ENCODE measurements at regions not wholly inside any gene's neighbourhood (a gene's known extent, or its start where the extent isn't known, plus 50 kb on each side); places are given as distances from the start of the nearest gene placed in this dataset.
"Not testable (repeated sequence)": the region's sequence is repeated elsewhere in the genome, so short reads cannot be mapped to it uniquely, and the experiment has no call there.

DNA sequence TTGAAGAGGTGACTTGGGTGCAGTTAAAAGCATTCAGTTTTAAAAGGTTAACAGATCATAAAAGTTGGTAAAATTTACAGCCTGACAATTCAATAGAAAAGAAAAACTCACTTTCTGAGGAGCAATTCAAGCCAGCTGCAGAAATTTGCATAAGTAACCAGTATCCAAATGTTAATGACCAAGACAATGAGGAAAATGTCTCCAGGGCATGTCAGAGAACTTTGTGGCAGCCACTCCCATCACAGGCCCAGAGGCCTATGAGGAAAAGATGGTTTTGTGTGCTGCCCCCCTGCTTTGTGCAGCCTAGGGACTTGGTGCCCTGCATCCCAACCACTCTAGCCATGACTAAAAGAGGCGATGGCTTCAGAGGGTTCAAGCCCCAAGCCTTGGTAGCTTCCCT lies 1406.5 kb upstream of the ACO1 start:
- DNase-seq: no peak

DNA sequence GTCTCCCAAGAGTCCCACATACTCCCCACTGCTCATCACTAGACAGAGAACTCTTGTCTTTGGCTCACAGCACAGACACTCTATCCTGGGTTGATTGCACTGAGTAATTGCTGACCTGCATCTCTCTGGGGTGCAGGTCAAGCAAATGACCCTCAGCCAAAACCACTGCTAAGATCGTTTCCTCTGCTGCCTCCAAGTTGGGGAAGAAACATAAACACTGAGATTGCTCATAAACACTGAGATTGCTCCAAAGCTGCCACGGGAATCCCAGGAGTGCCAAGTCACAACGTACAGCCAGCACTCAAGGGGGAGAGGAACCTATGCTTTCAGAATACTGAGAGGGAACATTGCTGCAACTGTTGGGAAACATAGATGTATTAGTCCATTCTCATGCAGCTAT lies 1402.1 kb upstream of the ACO1 start:
- no peak for DNase-seq

DNA sequence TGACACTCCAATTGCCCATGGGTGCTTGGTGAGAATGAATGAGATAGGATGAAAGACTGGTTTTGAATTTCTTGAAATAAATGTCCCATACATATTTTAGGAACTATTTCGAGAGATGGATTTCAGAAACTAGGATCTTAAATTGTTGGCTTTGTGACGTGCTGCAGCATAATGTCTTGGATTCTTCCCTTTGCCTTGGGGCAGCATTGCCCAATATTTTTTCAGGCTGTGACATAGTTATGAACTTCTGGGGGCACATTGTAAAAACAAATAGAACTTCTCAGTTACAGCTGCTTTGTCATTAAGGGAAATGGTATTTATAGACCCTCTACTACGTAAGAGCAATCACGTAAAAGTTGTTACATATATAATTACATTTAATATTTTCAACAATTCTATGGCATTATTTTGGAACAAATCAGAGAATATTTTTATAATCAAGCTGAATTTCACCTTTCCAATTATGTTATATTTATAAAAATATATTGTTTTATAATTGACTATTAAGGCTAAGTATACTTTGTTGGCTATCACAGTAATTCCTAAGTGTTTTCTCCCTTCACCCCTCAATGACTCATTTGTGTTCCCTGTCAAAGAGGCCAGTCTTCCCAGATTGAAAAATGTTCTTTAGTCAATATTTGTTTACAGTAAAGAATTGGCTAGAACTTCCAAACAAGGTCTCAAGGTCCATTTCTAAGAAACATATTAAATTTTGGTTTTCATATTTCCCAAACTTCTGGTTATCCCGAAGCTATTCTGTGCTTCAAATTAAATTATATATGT lies 1388.3 kb upstream of the ACO1 start:
- no peak for DNase-seq

DNA sequence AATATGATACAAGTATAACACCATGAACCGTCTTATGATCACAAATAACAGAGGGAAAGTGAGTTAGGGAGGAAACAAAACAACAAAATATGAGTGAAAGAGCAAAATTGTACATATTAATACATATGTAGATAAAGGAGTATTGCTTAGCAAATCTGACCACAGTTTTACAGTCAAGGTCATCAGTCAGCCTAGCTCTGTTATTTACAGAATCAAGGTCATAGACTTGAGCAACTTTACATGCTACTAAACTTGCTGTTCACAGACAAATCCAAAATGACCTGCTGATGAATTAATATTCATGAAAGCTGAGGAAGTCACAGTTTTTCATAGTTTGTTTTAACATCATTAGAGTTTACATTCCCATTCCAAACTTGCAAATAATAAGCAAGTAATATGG lies 1387.7 kb upstream of the ACO1 start:
- DNase-seq: no peak

DNA sequence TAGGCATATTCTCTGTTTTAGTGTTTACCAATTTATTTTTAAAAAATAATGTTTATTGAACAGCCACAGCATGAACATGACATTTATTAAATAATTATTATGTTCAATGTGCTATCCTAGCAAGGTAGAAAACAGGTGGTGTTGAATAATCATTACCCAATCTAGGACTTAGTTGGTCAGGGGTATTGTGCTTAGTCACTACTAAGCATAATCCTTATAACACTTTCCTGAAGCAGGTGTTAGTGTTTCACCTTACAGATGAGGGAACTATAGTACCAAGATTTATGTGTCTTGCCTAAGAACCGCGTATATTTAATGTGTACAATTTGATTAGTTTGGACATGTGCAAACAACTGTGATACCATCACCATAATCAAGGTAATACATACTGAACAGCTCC lies 1387.2 kb upstream of the ACO1 start:
- no peak for DNase-seq

DNA sequence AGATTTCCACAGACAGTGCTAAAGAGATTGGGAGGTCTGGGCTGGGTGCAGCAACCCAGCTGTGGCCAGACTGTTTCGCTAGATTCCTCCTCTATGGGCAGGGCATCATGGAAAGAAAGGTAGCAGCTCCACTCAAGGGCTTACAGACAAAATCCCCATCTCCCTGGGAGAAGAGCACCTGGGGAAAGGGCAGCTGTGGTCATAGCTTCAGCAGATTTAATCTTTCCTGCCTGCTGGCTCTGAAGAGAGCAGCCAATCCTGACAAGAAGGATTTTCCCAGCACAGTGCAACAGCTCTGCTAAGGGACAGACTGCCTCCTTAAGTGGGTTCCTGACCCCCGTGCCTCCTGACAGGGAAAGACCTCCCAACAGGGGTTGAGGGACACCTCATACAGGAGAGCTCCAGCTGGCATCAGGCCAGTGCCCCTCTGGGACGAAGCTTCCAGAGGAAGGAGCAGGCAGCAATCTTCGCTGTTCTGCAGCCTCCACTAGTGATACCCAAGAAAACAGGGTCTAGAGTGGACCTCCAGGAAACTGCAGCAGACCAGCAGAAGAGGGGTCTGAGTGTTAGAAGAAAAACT lies 1379.3 kb upstream of the ACO1 start:
- DNase-seq: no peak

DNA sequence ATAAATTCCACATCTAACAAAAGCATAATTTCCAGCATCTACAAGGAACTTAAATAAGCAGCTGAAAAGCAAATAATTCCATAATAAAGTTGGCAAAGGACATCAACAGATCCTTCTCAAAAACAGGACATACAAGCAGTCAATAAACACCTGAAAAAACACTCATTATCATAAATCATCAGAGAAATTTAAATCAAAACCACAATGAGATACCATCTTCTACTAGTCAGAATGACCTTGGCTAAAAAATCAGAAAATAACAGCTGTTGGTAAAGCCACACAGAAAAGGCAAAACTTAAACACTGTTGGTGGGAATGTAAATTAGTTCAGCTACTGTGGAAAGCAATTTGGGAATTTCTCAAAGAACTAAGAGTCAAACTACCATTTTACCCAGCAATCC lies 1371.1 kb upstream of the ACO1 start:
- no peak for DNase-seq

DNA sequence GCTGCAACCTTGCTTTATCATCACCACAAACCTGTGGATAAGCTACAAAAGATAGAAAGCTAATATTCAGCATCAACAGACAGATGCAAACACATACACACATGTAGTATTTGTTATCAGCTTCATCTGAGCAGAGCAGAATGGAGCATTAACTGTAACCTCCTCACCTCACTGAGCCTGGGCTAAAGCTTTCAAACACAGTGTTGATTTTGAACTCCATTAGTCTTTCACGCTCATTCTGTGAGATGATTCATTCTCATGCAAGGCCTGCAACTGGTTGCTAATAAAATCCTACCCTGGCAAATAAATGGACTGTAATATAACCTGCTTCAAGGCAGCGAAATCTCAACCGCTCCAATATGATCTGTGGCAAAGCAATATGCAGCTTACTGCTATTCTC lies 1360.6 kb upstream of the ACO1 start:
- no peak for DNase-seq

DNA sequence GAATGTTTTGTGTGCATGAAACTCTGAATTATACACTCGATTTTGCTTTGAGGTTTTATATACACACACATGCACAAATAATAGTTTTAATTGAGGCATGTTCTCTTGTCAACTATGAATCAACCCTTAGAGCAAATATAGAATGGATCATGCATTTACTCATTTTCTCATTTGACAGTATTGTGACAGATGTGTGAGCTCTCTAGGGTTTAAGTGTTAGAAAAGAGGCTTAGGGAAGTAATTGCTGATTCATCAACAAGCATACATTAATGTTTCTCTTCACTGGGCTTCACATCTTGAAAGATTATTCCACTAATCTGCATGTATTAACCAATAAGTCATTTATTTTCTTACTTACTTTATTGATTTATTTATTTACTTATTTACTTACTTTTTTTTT lies 1356.8 kb upstream of the ACO1 start:
- no peak for DNase-seq

DNA sequence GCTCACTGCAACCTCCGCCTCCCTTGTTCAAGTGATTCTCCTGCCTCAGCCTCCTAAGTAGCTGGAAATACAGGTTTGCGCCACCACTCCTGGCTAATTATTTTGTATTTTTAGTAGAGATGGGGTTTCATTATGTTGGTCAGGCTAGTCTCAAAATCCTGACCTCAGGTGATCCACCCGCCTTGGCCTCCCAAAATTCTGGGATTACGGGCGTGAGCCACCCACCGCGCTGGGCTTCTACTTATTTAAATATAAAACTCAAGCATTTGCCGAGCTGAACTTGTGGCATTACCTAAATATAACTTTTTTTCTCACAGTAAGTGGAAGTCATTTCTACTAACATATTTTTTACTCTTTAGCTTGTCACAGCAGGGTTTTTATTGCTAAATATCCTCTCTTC lies 1356.3 kb upstream of the ACO1 start:
- DNase-seq: no peak

DNA sequence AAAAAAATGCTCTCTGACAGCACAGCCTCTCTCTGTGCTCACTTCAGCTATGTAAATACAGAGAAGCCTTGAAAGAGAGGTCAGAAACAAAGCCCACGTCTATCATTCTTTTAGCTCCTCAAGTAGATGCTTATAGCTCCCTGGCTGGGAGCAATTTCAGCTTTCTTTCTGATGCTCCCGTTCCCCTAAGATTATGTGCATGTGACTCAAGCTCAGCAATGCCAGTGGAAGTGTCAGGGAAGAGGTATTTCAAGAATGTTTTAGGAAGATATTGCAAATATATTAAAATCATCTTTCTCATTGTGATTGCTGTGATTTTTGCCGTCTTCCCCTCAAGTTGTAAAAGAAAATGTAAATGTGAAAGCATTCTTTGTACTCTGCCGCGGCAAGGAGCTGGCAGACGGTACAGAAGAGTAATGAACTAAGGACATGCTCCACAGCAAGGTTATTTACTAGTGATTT lies 1353.7 kb upstream of the ACO1 start:
- DNase-seq: no peak

DNA sequence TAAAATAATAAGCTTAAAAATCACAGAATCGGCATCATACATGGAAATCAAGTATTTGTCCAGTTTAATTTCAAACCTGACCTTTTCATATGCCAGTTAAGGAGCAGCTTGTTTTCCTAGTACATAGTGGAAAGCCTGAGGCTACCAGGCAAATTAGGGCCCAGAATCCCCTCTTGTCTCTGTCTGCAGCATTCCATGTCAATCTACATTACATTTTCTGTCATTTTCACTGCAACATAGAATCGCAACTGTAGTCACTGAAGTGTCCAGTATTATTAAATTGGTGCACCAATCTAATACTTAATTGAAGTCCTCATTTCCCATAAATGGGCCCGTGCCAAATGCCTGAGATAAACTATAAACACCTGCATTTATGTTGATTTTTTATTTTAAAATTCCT lies 1352.2 kb upstream of the ACO1 start:
- DNase-seq: no peak

DNA sequence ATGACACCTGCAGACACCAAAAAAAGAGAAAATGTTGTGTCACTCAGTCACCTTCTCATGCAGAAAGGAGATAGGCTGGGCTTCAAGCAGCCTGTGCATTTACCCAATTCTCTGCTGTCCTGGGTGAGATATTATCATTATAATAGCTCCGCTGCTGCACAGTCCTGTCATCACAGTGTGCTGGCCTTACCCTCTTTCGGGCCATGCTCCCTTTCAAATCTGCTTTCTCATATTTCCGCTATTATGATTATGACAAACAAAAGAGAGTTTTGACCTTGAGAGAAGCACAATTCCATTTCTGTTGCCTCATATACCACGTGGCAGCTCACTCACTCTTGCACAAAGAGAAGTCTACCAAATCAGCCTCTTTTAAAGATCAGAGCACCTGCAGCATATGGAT lies 1350.1 kb upstream of the ACO1 start:
- no peak for DNase-seq

DNA sequence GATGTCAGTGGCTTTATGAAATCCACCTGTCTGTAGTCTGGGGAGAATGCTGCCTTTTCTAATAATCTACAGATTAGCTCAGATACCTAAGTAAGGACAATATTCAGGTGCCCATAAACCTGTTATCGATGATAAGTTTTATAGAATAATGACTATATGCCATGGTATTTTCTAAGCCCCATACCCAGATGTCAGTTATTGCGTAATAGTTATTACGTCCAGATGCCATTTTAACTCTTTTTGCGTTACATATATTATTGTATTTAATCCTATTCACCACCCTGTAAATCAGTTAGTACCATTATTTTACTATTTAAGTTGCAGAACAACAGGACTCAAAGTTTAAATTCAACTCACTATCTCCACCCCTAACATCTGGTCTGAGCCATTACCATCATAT lies 1343.9 kb upstream of the ACO1 start:
- no peak for DNase-seq

DNA sequence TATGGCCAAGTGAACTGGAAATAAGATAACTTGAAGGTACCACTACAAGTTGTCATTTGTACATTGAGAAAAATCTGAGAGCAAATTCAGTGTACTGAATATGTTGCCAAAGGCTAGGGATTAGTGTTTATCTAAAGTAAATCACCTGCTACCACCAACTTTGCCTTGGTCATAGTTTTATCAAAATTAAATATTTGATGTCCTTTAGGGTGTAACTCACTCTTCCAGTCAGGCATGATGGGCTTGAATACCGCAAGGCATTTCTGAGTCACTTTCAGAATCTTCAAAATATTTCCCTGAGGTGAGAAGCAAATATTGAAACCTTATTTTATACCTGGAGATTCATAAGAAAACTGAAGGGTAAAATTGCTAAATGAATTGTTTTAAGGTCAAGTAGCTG lies 1338.6 kb upstream of the ACO1 start:
- no peak for DNase-seq

DNA sequence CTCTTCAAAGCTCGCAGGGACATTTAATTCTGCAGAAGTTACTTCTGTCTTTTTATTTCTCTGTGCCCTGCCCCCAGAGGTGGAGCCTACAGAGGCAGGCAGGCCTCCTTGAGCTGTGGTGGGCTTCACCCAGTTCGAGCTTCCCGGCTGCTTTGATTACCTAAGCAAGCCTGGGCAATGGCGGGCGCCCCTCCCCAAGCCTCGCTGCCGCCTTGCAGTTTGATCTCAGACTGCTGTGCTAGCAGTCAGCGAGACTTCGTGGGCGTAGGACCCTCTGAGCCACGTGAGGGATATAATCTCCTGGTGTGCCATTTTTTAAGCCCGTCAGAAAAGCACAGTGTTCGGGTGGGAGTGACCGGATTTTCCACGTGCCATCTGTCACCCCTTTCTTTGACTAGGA lies 1322.9 kb upstream of the ACO1 start:
- not testable (repeated sequence) for DNase-seq

DNA sequence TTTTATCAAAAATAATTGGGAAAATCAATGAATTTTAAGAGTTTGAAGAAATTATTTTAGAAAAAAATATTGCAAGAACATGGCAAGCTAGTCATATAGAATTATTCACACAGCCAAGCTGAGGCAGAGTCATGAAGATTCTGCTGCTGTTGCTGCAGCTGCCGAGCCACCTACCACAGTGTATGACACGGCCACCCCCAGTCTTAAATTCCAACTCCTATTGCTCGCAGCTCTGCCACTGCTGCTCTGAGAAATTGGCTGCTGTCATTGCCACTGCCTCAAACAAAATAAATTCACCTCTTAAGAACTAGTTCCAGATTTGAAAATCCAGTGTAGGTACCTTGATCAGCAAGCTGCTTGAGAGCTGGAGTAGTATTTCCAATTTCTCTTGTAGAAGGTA lies 1318.8 kb upstream of the ACO1 start:
- no peak for DNase-seq

DNA sequence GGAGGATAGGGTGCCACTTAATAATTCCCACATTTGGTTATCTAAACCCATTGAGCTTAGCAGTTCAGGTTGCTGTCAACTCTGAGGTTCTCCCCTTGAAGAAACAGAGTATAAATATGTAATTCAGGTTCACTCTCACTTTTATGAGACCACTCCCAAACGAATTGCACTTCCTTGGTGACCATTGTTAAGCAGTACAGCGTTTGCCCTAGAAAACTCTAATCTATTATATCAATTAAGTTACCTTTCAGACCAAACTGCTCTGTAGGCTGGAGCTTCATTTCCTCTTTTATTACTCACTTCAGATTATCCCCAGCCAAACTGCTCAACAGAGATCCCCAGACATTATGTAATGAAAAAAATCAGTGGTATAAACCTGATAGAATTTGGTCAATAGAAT lies 1317.0 kb upstream of the ACO1 start:
- DNase-seq: no peak

DNA sequence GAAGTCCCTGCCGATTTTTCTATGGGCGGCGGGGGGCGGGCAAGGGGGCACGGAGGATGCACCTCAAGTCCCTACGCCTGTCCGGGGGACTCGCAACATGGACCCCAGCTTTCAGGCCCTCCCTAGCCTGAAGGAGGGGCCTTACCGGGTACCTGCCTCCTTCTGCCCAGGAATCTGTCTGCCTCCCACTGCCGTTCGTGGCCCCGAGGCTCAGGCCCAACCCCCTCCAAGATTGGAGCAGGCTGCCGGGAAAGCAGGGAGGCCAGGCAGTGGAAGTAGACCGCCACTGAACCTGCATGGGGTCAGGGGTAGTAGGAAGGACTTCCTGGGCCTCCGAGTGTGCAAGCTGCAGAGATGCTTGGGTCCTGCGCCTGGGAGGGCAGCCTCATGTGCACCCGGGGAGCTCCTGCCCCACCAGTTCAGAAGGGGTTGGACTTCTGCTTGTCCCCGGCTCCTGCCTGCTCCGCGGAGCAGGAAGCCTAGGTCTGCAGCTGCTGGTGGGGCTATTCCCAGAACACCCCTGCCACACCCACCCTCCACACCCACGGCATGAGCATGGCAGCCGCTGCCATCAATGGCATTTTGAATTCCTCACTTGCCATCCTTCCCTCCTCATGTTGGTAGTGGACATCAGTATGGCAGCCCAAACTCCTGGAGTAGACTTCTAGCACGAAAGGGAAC lies 1312.7 kb upstream of the ACO1 start:
- DNase-seq: no peak

DNA sequence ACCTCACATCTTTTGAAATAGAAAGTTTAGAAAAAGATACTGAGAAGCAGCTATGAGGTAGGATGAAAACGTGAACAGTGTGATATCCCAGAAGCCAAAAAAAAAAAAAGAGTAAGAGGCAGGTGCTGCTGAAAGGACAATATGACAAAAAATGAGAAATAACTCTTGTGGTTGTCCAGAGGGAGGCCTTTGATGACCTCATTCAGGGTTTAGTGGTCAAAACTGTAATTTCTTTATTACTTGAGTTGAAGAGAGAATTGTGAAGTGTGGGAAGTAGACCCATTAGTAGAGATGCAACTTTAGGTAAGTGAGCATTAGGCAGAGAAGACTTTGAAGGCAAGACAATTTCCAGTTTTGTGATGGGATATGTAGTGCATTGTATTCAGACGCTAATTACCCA lies 1306.3 kb upstream of the ACO1 start:
- no peak for DNase-seq

DNA sequence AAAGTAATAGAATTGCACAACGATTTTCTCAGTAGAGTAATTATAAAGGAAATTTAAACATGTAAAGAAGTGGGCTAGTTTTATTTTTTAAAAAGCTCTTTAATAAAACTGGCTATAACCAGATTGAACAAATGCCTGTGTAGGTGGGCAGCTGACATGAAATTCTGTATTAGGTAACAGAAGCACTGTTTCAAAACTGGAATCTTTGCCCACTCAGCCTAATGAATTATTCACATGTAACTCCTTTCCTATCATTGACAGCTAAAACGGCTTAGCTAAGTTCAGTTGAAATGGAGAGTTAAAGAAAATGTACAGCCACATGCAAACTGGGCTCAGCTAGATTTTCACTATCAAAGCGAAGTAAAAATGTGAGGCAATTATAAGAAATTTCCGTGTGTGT lies 1300.1 kb upstream of the ACO1 start:
- DNase-seq: no peak

DNA sequence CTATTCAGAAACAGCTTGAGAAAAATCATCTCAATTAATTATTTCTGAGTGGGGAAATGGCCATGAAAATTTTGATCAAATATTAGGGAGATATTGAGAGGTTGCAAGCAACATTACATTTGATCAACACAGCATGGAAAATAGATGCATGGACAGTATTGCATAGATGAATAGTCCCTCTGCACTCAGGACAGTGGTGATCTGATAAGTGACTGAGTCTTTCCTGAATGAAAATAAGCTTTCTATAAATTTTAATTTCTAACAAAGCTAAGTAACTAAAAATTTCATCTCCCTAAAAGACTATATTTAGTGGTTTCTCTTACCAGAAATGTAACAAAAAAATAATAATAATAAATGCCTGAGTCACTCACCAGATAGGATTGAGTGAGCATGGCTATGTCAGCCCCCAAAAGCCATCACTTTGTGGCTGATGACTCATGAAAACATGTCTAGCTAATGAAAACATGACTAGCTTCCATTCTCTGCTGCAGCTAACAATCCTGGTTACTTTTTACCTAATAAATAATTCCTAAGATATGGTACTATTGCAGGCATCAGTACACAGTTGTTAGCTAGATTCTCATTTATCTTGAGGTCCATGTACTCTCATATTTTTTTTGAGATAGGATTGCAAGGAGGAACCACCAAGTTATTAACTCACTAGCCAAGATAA lies 1294.8 kb upstream of the ACO1 start:
- no peak for DNase-seq

DNA sequence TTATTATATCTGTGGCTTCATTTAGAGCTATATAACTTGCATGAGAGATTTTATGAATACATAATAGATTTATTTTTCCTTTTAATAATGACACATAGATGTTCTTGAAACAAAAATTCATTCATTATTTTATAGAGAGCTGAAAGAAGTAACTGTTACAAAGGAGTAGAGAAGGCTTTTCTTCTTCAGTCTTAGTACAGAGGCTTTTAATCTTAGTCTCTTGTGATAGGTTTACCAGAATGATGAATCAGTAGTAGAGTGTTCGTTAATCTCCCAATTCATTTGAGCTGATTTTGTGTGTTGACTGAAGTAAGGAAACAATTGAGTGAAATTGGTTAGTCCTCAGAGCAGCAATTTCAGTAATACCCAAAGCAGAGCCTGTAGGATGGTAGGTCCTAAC lies 1284.1 kb upstream of the ACO1 start:
- DNase-seq: no peak

DNA sequence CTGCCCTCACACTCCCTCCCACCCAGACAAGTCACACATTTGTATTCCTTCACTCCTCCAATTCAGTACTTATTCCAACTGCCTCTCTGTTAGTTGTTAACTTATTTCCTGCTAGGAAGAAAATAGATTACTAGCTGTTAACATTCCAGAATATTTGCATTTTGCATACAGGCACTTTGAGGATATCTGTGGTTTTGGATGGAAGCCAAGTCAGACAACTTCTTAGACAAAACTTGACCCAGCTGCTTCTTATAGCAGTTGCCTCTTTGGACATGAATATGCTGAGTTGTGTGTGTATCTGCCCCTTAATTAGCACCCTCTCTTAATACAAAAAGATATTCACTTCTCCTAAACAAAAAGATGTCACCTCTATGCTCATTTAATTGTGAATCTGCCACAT lies 1280.6 kb upstream of the ACO1 start:
- no peak for DNase-seq

All from activated CD8-positive, alpha-beta memory T cell treated with anti-CD3 and anti-CD28 coated beads for 24 hours (primary cell).